GM12875 (cell line): ENCODE measurements at regions not wholly inside any gene's neighbourhood (a gene's known extent, or its start where the extent isn't known, plus 50 kb on each side); places are given as distances from the start of the nearest gene placed in this dataset.
"Not testable (repeated sequence)": the region's sequence is repeated elsewhere in the genome, so short reads cannot be mapped to it uniquely, and the experiment has no call there.

Experiments
- H3K4me3 ChIP-seq: one replicate; pipeline ENCODE4 v1.5.1; 2011; ENCODE audit warnings: low read depth, low read length, control low read depth

GRCh38 chr7:73244782-73245311, 63.8 kb downstream of the NSUN5 start:
- H3K4me3 ChIP-seq = not testable (repeated sequence)

- H3K4me3 ChIP-seq = peak overlapping the region; percentile 35
These were observed 73.5 kb downstream of the NSUN5 start for GRCh38 chr7:73234994-73235717.

DNA sequence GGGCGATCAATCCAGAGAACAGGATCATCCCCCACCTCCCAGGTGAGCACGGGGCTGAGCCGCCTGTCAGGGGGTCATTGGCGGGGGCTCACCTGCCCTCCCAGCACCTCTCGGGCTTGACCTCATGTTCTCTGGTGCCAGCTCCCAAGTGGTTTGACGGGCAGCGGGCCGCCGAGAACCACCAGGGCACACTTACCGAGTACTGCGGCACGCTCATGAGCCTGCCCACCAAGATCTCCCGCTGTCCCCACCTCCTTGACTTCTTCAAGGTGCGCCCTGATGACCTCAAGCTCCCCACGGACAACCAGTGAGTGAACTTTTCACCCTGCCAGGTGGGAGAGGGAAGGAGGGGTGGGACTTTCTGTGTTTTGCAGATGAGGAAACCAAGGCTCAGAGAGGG, 82.9 kb downstream of the NSUN5 start:
- not testable (repeated sequence) for H3K4me3 ChIP-seq

DNA sequence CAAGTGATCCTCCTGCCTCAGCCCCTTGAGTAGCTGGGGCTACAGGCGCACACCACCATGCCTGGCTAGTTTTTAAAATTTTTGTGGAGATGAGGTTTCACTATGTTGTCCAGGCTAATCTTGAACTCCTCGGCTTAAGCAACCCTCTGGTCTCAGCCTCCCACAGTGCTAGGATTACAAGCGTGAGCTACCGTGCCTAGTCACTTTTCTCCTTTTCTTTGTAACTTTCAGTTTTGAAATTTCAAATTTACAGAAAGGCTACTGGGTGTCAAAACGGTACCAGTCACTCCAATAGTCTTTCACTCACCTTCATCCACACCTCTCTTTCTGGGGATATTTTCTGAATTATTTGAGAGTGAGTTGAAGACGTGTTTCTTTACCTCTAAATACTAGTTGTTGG, 86.9 kb downstream of the NSUN5 start:
- not testable (repeated sequence) for H3K4me3 ChIP-seq

- H3K4me3 ChIP-seq = not testable (repeated sequence)
These were observed 87.8 kb downstream of the NSUN5 start for GRCh38 chr7:73220766-73221370.

DNA sequence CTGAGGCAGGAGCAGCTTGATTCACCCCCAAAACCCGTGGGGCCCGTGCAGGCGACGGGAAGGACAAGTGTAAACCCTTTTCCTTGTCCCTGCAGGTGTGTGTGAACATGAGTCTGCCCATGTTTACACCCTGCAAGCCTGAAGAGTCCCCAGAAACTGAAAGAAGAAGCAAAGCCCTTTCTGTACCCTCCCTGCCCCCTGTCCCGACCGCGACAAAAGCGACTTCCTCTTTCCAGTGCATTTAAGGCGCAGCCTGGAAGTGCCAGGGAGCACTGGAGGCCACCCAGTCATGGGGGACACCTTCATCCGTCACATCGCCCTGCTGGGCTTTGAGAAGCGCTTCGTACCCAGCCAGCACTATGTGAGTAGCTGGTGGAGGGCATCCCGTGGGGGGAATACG, 88.3 kb downstream of the NSUN5 start:
- not testable (repeated sequence) for H3K4me3 ChIP-seq

DNA sequence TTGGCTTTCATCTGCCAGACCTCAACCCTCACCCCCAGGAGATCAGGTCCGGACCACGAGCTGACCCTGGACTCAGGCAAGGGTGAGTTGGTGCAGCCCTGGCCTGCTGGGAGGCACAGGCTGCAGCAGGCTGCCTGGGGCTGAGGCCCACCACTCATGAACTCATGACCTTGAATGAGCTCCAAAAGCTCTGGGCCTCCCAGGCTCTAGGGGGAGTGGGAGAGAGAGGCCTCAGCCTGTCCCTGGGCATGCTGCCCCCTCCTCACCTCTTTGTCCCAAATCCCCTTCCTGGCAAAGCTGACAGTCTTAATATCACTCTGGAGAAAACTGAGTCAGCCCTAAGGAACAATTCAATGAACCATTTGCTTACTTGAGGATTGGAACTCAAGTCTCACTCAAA, 89.8 kb downstream of the NSUN5 start:
- not testable (repeated sequence) for H3K4me3 ChIP-seq

DNA sequence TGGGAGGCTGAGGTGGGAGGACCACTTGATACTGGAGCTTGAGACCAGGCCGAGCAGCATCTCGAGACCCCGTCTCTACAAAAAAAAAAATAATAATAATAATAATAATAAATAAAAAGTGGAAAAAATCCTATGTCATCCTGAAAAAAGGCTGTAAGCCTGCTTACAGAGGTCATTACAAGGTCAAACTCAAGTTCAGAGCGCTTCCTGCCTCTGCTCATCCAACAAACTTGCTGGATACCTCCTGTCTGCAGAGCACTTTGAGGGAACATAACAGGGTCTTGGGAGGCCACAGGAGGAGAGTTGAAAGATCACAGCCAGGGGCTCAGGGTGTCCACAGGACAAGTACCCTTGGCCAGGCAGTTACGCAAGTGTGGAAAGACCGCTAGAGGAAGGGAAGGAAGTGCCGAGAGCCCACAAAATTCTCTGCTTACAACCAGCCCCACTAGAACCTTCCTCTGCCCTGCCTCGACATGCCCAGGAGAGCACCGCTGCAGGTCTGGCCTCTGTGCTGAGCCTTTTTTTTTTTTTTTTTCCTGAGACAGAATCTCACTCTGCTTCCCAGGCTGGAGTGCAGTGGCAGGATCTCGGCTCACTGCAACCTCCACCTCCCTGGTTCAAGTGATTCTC, 92.5 kb downstream of the NSUN5 start:
- not testable (repeated sequence) for H3K4me3 ChIP-seq

DNA sequence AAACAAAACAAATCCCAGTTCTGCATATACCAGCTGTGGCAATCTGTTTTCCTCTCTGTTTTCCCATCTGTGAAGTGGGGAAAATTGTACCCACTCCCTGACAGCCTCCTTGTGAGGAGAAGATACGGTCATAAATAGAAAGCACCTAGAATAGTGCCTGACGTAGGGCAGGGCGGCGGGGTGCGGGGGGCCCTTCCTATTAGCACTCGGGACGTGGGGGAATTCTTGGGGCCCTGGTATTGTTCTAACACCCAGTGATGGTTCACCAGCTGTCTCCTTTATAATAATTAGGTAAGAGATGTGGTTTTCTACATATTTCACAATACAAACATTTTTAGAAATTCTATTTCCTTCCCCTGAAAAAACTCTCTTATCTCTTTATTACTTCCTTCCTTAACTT, 93.4 kb downstream of the NSUN5 start:
- not testable (repeated sequence) for H3K4me3 ChIP-seq

- H3K4me3 ChIP-seq = not testable (repeated sequence)
These were observed 94.2 kb downstream of the NSUN5 start for GRCh38 chr7:73214471-73214870.

- H3K4me3 ChIP-seq = not testable (repeated sequence)
These were observed 95.5 kb downstream of the NSUN5 start for GRCh38 chr7:73213076-73213475.

GRCh38 chr7:73205594-73205993, 103.0 kb downstream of the NSUN5 start:
- H3K4me3 ChIP-seq = not testable (repeated sequence)

DNA sequence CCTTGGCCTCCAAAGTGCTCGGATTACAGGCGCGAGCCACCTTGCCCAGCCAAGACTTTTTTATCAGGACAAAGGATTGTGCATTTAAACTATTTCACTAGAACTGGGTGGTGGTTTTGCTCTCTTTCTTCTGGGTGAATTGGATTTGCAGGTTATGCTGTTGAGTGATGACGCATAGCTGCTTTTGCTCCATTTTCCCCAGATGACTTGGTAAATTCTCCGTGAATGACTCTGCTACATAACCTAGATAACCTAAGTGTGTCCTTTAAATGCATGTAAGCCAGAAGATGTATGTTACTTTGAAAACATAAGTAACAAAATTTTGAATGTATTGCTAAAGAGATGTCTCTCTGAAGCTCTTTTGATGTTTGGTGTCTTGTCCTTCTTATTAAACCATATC, 103.7 kb downstream of the NSUN5 start:
- H3K4me3 ChIP-seq = not testable (repeated sequence)

- not testable (repeated sequence) for H3K4me3 ChIP-seq
These were observed 105.3 kb downstream of the NSUN5 start for GRCh38 chr7:73203312-73203711.

DNA sequence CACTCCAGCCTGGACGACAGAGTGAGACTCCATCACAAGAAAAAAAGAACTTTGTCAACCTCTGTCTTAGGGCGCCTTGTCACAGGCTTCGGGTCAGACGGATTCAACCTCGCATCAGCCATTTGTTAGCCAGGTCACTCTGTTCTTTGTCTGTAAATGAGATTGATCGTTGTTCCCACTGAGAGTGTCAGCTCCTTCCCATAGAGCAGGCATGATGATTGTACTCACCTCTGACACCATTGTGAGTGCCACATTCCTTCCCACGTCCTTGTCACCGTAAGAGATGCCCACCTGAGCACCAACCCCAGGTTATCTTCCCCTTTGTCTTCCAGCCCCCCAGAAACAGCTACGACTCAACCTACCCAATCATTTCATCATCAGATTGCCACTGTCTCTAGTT, 107.4 kb downstream of the NSUN5 start:
- H3K4me3 ChIP-seq = not testable (repeated sequence)

- H3K4me3 ChIP-seq = not testable (repeated sequence)
These were observed 108.0 kb downstream of the NSUN5 start for GRCh38 chr7:73200518-73201099.

DNA sequence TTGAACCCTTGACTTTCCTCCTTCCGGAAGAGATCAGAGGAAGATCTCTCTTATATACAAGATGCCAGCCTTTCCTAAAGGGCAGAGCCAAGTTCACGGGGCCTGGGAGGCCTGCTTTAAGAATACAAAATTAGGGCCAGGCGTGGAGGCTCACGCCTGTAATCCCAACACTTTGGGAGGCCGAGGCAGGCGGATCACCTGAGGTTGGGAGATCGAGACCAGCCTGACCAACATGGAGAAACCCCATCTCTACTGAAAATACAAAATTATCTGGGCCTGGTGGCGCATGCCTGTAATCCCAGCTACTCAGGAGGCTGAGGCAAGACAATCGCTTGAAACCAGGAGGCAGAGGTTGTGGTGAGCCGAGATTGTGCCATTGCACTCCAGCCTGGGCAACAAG, 108.2 kb upstream of the SPDYE9 start:
- H3K4me3 ChIP-seq = not testable (repeated sequence)

GRCh38 chr7:73190483-73191155, 104.8 kb upstream of the SPDYE9 start:
- not testable (repeated sequence) for H3K4me3 ChIP-seq

DNA sequence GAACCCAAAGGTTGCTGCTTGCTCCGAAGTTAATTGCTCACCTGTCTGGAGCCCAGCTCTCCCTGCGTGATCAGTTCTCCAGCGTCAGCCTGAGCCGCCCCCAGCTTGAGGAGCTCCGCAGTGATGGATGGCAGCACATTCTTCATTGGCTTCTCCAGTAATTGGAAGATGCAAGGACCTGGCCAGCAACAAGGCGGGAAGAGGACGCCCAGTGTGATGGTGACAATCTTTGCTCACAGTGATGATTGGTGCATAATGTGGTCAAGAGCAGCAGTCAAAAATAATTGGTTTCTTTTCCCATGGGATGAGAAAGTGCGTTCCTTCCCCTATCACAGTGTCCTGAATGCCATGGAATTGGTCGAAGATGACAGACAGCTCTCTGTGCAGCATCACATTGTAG, 102.4 kb upstream of the SPDYE9 start:
- not testable (repeated sequence) for H3K4me3 ChIP-seq

DNA sequence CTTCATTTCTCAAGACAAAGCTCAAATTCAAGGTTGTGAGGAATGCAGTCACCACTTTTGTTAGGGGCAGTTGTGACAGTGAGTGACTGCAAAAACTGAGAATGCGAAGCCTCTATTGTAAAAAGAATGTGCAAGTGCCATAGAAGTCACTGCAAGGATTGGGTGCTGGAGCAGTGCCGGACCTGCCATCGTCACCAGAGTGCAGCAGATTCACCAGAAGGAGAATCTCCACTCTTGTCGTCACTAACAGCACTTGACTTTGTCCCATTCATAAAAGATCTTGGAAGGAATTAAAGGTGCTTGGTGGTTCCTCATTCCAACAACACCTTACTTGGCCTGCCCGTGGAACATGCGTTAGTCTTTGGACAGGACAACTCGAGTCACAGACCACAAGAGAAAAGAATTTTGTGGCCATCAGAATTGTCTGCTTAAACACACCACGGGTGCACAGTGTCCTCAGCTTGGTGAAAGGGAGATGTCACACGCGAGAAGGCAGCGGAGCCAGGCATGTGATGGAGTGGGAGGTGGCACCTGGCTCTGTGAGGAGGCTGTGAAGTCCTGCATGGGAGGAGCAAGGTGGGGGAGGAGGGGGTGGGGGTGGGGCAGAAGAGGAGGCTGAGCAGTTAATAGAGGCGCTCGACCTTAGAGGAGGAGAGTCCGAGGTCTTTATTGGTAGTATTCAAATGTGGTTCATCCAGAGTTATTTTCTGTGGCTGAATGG, 100.9 kb upstream of the SPDYE9 start:
- H3K4me3 ChIP-seq = not testable (repeated sequence)
